ENCODE measurements at regions not wholly inside any gene's neighbourhood (a gene's known extent, or its start where the extent isn't known, plus 50 kb on each side); places are given as distances from the start of the nearest gene placed in this dataset.

DNA sequence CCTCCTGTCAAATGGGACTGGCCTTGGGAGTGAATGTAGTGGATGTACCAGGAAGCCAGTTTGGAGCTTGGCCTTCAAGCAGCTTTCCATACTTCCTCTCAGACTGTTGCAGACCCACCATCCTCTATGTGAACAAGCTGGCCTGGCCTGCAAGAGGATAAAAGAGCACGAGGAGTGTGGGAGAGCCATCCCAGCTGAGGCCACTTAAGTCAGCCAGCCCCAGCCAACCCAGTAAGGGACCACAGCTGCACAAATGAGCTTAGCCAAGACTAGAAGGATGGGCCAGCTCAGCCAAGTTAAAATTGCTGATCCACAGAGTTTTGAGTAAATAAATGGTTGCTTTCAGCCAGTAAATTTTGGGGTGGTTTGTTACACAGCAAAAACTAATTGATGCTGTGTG, 156.9 kb upstream of the SOX4 start:
- no peak for DNase-seq

DNA sequence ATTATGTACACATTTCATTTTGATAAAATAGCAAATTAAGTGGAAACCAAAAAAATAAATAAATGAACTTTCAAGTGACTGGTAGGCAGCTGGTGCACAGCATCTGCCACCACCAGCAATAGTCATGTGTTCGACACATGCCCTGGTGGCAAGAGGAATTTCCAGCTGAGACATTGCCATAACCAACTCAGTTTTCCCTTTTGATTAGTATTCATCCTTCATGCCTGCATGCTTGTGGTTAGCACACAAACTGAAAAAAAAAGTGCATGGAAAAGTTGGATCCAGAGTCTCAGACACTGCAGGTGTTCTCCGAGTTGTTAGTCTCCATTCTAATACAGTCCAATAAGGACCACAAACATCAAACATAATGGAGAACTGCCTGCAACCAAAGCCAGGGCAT, 156.0 kb upstream of the SOX4 start:
- no peak for DNase-seq

DNA sequence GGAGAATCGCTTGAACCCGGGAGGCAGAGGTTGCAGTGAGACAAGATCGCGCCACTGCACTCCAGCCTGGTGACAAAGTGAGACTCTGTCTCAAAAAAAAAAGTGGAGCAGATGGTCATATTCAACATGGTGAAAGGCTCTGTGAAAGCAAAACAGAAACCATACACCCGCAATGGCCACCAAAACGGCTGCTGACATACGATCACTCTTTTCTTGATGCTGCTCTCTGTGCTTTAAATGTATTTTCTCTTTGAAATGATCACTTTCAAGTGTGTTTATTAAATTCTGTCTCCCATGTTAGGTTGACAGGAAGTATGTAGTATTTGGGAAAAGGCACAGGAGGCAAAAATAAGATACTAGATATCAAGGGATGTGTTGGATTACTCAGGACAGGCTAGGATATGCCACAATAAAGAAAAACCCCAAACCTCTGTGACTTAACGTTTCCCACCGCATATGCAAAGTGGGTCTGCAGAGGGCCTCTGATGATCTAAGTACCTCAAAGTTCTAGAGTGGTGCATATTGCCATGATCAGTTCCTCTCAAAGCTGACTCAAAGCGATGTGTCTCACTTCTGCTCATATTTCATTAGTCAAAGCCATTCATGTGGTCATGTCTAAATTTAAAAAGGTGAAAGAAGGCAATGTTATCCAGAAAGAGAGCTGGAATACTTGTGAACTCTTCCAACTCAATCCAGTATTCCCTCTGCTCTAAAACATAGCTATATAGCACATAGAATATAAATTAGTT, 155.1 kb upstream of the SOX4 start:
- peak; percentile 57 for DNase-seq

DNA sequence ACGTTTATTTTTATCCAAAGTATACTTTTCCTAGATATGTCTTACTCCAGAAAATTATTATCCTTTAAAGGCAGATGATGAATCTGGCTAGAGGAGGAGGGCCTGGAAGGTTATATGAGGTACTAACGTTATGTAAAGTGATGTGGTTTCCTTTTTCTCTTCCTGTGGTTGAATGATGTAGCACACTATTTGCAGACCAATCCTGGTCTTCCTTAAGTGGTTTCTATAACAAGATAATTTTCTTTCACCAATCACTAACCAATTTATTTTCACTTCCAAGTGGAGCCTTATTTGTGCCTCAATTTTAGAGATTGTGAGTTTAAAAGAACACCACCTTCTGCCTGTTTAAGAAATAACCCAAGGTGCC, 154.6 kb upstream of the SOX4 start:
- DNase-seq, result no peak

DNA sequence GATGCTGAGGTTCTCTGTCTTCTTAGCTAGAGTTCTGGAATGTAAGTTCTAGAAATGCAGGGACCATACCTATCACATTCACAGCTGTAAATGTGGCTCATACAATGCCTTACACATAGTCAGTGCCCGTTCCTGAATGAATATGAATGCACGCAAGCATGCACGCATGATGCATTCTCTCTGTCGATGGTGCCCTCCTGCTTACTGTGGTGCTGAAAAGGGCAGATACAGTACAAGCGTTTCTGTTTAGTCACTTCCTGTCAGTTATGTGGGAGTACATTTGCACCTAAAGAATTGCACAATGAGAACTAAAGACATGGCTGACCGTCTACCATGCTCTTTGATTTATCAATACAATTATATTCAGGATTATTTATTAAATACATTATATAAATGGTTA, 152.2 kb upstream of the SOX4 start:
- peak; percentile 5 for DNase-seq

DNA sequence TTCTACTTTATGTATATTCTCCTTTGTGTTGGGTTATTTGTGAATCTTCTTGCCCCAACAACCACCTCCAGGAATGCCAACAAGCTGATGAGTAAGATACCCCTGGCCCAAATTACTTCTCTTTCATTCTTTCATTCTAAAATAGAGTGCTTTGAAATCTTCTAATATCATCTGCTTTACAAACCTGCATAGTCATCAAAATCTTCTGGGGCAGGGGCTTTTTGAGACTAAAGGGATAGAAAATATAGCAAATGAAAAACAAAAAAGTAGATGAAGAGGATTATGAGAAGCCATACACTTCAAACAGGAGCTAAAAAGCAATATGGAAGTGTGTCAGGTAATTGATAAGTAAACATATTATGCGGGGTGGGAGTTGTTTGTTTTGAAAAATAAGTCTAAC, 150.7 kb upstream of the SOX4 start:
- DNase-seq, result no peak

DNA sequence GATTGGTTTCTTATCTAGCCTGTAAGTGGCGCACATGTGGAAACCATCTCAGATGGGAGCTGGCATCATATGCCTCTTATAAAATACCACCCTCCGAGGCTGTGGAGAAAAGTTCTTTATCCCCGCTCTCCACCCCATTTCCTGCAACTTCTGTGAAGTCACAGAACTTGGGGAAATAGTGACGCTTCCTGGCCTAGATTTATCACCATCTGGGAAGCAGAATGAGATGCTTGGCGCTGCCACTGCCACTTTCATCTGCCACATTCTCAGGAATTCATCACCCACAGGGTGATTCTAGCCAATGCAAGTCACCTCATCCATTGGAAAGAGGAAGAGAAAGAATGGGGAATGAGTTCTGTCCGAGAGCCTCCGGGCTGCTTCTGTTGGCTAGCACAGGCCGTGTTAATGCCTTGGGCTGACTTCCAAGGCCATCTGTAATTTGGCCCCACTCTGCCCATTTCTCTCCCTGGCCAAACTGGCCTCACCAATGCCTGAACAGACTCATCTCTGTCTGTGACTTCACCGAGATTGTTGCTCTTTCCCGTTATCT, 148.8 kb upstream of the SOX4 start:
- DNase-seq, result no peak

DNA sequence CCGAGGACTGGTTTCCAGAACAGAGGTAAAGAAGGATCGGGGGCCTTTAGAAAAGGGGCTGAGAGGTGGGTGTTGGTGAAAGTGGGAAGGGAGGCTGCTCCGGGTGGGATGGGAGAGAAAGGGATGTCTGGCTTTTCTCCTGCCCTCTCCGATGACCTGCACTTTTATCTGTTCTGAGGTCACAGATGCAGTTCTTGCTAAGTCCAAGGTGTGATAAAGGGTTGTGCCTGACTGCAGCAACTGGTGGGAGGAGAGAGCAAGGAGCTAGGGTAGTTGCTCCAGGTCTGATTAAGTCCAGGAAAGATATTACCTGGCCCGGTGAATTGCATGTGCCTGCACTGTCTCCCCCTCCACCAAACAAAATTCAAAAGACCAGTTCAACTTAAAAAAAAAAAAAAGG, 145.6 kb upstream of the SOX4 start:
- no peak for DNase-seq

DNA sequence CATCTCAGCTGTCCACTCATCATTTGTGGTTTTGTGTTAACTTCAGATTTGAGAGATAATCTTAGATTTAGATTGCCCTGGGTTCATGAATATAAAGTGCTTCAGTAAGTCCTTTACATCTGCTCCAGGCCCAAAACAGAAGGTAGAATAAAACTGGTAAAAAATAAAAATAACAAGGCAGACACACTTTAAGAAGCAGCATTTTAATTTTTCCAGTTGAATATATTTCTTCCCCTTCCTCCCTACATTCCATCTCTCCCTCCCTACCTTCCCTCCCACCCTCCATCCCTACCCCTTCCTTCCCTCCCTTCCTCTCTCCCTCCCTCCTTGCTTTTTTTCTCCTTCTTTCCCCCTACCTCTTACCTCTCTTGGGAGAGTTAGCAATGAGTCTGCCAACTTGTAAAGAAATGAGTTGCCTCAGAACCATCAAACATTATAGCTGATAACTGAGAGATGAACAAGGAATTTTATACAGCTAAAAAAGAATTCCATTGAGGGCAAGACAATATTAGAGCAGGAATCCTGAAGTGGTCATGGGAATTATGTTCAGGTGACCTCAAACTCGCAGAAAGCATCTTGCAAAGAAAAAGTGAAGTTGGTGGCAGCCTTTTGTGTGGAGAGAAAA, 145.0 kb upstream of the SOX4 start:
- DNase-seq, result no peak

DNA sequence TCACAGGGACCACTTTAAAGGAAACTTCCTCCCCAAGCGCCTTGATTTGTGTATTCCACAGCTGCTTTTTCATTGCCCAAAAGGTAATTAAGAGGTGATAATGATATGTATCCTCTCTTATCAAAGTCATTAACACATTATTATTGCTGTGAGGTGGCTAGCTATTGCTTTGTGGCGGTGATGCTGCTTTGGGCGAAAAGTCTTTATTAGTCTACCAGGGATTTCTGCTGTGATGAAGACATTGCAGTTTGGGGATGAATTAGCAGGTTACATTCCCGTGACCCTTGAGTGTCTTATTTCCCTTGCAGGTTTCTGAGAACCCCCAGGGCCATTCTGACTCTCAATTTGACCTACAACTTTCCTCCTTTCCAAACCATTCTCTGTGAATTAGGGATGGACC, 143.4 kb upstream of the SOX4 start:
- no peak for DNase-seq

DNA sequence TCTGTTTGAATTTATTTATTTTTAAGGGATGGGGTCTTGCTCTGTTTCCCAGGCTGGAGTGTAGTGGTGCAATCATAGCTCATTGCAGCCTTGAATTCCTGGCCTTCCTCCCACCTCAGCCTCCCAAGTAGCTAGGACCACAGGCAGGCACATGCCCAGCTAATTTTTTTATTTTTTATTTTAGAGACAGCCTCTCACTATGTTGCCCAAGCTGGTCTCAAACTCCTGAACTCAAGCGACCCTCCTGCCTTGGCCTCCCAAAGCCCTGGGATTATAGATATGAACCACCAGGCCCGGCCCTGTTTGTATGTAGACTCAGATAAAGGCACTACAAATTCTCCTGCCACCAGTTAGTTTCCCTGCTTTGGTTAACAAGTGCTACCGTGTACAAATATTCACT, 142.9 kb upstream of the SOX4 start:
- DNase-seq, result no peak

DNA sequence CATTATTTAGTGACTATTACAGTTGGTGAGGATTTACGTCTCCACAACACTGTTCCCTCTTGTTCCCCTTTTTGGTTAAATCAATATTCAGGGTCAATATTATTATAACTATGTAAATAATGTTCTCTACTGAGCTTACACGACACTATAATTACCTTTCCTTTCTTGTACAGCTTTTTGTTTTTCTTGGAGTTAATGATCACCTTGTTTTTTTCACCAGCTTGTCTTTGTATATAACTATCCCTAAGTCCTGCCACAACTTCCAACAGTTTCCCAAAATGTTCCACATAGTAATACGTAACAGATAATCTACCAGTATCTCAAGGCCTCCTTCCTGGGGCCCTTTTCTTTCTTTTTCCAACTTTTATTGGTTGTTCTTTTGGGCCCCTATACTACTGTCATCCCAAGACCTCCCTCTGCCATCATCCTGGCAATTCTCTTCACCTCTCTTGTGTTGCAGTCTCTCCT, 142.0 kb upstream of the SOX4 start:
- no peak for DNase-seq

DNA sequence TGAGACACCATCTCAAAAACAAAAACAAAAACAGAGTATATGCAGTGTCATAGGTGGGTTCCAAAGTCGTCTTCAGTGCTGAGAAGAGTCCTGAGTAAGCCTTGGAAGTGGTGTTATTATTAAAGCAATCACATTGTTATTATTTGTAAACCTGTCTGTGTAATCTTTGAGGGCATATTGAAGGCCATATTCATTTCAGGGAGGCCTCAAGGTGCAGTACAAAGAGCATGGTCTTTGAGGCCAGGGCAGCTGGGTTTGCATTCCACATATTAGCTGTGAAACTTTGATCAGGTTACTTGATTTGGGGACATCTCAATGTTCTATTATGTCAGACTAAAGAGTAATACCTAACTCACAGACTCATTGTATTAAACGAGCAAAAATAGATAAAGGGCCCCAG, 139.3 kb upstream of the SOX4 start:
- DNase-seq, result no peak

DNA sequence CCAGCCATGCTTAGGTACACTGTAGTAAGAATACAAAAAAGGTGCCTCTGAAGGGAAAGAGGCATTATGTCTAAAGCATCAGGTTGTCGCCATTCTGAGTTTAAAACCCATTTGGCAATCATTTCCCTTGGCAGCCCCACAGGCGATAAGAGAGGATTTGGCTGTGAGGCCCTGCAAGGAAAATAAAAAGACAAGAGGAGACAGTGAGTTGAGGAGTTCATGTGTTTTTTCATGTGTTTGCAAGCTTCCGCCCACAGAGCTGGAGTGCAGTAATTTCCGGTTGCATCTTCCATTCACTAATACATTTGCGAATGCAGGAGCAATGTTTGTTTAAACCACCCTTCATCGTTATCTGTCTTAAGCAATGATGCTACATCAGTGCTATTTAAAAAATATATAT, 138.5 kb upstream of the SOX4 start:
- DNase-seq, result no peak

DNA sequence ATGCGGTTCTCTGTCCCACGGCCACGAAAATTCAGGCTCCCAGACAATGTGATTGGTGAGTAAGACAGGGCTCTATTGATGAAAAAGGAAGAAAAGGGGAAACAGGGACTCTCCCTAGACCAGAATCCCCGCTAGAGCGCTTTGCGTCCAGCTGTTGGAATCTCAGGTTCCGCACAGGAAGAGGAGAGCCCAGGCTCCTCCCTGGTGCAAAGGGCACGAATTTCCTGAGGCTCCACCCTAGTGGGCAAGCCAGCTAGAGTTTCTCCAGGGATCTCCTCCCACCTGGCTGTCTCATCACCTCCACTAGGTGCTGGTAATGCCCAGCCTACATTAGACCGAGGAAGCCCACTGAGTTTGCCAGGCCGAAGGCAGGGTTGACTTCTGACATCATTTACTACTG, 135.9 kb upstream of the SOX4 start:
- no peak for DNase-seq

DNA sequence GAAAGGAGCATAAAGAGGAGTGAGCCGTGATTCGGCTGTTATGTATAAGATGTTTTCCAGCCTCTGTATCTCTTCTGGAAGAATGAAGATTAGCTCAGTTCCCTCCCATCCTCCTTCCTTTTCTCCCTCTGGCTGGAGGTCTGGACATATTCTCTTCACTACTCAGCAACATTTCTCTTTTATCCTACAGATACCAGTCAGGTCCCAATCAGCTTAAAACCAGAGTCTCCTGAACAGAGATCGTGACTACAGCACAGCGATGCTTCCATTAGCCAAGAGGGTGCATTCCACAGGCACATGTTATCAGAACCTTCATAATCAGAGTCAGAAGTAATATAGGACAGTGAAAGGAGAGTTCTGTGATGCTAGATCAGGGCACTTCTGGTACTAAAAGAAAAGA, 133.9 kb upstream of the SOX4 start:
- no peak for DNase-seq

DNA sequence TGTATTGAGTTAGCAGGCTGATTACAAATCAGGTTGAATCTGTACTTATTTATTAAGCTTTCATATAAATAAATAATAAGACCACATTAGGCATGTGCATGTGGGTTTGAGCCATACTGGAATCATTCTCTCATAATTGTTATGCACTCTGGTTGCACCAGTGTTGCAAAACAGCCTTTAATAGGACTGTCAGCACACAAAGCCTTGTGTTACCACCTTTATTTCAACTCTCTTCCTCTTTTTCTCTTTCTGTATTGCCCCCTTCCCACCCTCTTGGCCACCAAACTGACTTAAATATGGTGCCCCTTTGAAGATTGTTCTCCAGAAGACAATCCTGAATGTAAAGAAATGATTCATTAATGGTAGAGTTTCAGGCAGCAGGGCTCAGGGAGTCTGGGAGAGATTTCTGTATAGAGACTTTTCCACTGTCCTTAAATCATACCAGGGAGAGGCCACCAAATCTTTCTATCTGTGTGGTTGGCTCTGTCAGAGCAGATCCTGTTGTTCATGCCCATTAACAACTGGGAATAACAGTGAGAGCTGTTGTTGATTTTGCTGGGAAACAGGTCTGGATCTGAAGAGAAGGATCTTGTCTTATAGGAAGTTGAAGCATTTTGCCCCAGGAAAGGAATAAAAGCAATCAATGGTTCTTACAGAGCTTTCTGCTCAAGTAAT, 131.6 kb upstream of the SOX4 start:
- no peak for DNase-seq

DNA sequence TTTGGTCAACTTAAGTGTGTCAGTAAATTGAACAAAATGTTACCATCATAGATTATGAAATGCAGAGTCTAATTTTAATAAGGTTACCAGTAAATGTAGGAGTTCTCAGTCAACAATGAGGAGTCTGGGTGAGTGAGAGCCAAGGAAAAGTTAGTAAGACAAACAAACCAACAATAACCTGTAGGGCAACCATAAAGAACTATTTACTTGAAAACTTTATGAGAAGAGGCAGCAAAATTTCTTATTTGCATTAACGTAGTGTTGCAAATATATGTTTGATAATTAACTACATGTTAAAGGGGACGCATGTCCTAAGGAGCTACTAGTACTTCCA, 131.1 kb upstream of the SOX4 start:
- DNase-seq, result no peak

DNA sequence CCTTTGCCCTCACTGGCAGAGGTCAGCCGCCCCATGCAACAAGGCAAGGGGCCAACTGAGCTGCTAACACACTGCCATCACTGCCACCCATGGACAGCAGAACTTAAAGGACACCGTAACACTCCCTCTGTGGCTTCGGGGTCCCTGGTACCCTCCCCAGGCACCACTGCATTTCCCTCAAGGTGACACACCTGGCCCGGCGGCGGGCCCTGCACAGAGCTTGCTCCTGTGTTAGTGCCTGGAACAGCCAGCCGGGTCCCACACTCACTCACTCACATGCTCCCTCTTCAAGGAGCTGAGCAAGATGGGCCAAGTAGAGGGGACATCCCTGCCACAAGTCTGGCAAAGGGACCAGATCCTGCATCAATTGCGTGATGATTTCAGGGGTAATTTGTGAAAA, 126.5 kb upstream of the SOX4 start:
- no peak for DNase-seq

DNA sequence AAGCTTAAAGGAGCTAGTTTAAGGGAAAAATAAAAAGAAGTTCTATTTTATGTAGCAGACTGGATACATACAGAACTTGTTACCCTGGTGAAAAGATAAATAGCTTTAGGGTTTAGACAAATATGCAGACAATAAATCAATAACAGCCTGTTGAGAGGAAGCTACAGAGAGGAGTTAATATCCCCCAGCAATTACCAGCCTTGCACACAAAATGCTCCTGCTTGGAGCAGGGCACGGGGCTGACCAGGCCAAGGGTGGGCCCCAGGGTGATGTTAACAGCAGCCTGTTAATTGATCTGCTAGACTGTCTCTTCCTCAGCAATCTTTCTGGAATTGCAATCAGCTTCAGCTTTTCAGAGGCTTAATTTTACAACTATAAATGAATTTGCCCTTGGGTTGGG, 125.1 kb upstream of the SOX4 start:
- DNase-seq, result no peak

DNA sequence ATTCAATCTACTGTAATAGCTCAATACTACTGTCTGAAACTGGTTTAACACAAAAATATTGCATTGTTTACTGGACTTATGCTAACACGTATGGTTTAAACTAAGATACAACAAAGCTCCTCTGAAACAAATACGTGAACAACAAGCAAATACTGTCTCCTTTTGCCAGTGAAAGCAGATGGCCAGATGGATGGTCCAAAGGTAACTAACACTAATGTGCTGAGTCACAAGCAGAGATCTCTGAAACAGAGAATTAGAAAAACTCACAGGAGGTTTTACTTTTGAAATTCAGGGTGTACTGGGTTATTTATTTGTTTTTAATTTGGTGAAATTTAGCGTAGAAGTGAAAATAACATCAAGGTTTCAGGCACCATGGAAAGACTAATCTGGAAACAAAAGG, 124.3 kb upstream of the SOX4 start:
- DNase-seq, result no peak

DNA sequence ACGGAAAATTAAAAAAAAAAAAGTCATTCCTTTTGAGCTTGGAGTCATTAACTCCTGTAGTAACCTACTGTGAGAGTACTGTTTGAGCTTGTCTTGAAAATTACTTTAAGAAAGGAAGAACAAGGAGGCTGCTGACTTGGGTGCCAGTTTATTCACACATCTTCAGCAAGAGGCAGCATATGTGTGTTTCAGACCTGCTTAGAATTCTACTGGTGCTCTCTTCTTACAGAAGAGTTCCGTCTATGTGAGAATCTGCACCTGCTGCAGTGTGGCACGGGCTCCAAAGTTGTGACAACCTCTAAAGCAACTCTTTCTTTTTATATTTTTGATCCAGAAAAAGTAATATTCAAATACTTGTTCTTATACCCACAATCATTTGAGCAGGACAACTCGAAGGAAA, 117.4 kb upstream of the SOX4 start:
- no peak for DNase-seq

DNA sequence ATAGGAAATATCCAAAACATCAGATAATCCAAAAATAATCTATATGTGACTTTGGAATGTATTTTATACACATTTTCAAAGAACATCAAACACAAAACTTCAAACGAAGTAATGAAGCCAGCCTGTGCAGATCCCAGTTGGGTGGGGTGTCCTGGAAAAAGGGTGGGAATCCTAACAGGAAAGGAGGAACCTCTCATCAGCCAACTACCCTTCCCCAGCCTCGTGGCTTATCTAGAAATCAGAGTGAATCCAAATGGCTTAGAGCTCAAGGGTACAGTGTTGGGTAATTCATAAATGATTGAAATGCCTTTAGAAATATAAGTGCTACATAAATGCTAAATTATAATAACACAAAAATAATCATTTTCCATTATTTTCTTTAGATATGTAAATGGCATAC, 115.1 kb upstream of the SOX4 start:
- DNase-seq, result no peak

DNA sequence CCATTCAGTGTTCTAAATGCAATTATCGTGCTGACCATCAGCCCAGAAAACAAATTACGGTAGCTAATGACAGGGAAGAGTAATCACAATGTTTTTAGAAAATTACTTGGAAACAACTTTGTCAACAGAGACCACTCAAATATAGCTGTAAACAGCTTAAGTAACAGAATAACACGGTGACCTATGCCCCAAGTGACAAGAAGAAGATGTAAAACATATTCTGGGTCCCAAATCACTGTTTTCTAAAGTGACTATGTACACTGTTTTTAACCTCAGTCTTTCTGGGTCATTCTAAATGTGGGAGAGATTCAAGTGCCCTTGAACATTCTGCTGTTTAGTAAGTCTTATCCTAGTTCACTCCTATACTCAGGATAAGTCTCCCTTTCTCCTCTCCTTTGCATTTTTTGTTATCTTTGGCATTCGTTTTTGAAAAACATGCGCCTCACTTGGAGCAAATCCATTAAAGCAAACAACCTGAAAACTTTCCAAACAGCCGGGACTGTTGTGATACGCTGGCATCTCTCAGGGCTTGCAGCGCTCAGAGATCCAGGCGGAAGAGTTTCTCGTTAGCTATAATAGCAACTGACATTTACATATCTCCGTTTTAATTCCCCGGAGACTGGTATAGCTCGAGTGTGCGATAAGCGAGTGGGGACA, 114.5 kb upstream of the SOX4 start:
- no peak for DNase-seq

Data from activated CD4-positive, alpha-beta T cell treated with anti-CD3 and anti-CD28 coated beads for 48 hours (primary cell).